ENCODE measurements at regions not wholly inside any gene's neighbourhood (a gene's known extent, or its start where the extent isn't known, plus 50 kb on each side); places are given as distances from the start of the nearest gene placed in this dataset.
A peak's percentile ranks its signal among the peaks of the same experiment; 100 is the strongest.
"Not testable (repeated sequence)": the region's sequence is repeated elsewhere in the genome, so short reads cannot be mapped to it uniquely, and the experiment has no call there.

DNA sequence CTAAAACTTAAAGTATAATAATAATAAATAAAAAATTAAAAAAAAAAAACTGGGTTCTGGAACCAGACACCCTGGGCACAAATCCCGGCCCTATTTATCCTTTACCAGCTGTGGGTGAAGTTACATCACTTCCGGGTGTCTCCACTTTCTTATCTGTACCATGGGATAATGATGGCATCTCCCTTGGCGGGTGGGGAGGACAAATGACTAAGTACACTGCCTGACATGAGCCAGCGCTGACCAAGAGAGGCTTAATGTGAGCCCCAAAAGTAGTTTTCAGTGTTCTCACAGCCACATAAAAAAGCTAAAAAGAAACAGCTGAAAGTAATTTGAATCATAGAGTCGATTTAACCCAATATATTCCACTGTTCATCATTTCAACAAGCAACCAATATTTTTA, 424.9 kb downstream of the SOX9 start:
- DNase-seq (ENCODE audit: low spot score), result no peak

DNA sequence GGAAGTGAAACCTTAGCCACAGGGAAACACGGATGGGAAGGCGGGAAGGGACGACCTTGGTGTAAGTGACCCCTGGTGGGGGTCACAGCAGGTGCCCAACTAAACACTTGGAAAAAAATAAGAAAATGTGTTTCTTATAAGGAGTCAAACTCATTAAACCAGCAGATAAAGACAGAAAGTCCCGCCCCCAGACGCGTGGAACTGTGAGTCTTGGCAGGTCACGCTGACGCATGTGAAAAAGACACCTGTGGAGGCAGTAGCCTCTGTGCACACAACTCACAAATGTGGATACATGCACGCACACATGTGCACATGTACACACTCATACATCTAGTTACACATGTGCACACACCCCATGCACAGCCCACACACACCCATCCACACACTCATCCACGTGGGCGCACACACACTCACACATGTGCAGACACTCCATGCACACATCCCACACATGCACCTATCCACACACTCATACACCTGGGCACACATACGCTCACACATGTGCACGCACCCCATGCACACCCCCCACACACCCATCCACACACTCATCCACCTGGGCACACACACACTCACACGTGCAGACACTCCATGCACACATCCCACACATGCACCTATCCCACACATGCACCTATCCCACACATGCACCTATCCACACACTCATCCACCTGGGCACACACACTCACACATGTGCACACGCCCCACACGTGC, 432.4 kb downstream of the SOX9 start:
- no peak for DNase-seq (ENCODE audit: low spot score)

DNA sequence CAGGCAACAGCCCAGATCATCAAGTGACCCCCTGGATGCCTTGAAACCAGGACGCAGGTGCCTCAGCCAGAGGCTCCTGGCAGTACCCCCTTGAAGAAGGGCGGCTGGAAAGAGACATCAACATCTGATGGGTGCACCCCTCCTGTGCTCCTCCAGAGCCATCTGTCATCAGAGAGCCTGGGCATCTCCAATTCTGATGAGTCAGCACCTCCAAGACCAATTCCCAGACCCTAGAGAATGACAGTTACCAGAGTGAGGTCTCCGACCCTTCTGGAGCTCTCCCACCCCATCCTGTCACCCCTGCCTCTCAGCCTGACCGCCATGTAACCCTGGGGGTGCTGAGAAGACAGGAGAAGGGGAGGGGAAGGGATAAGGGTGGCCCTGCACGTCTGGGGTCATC, 433.7 kb downstream of the SOX9 start:
- no peak for DNase-seq (ENCODE audit: low spot score)

DNA sequence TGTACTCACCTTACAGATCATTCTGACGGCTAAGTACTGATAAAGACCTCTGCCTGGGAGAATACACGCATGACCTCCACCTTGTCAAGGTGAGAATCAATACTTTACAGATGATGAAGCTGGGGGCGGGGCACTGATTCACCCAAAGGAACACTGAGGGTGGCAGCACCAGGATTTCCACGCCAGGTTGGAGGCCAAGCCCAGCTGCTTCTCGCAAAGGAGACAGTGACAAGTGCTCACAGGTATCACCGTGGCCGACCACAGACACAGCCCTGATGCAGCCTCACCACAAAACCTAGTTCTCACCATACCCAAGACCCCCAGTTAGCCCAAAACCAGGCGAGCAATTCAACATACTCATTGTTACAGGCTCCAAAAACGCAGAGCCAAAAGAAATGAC, 434.2 kb downstream of the SOX9 start:
- no peak for DNase-seq (ENCODE audit: low spot score)

DNA sequence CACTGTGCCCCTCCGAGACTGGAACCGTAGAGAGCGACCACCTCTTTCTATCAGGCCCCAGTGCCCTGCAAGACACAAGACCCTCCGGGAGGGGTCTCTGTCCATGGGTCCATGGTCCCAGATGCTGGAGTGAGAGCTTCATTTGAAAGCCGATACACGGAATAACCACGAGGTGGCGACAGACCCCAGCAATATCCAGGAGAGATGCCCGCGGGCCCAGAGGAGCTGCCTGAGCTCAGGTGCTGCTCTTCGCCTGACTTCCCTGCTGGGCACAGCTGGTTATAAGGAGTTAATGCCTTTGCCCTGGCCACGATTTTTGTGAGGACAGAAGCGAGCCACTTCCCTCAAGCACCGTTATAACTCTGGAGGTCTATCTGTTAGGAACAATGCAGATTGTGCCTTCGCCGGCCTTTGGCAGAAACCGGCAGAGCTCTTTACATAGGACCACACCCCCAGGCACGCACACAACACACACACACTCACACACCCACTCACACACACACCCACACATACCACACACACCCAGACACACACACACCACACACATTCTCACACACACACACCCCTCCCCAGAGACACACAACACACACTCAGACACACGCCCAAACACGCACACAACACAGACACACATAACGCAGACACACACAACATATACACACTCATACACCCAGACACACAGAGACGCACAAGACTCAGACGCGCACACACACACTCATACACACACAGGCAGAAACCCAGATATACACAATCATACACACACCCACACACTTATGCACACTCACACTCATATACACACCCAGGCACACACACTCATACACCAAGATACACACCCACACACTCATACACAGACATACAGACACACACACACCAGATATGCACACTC, 436.4 kb downstream of the SOX9 start:
- peak; percentile 58 for DNase-seq (ENCODE audit: low spot score)

DNA sequence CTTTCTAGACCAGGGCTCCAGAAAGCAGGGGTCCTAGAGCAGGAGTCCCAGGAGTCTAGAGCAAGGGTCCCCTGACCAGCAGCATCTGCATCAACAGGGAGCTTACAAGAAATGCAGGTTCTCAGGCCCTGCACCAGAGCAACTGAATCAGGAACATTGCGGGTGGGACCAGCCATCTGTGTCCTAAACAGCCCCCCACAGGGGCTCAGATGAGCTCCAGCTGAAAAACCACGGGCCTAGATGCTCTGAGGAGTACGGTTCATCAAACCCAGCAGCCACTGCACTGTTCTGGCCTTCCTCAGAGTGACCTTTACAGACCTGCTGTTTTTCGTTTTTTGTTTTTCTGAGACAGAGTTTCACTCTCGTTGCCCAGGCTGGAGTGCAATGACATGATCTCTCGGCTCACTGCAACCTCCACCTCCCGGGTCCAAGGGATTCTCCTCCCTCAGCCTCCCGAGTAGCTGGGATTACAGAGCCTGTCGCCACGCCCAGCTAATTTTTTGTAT, 438.2 kb downstream of the SOX9 start:
- no peak for DNase-seq (ENCODE audit: low spot score)

DNA sequence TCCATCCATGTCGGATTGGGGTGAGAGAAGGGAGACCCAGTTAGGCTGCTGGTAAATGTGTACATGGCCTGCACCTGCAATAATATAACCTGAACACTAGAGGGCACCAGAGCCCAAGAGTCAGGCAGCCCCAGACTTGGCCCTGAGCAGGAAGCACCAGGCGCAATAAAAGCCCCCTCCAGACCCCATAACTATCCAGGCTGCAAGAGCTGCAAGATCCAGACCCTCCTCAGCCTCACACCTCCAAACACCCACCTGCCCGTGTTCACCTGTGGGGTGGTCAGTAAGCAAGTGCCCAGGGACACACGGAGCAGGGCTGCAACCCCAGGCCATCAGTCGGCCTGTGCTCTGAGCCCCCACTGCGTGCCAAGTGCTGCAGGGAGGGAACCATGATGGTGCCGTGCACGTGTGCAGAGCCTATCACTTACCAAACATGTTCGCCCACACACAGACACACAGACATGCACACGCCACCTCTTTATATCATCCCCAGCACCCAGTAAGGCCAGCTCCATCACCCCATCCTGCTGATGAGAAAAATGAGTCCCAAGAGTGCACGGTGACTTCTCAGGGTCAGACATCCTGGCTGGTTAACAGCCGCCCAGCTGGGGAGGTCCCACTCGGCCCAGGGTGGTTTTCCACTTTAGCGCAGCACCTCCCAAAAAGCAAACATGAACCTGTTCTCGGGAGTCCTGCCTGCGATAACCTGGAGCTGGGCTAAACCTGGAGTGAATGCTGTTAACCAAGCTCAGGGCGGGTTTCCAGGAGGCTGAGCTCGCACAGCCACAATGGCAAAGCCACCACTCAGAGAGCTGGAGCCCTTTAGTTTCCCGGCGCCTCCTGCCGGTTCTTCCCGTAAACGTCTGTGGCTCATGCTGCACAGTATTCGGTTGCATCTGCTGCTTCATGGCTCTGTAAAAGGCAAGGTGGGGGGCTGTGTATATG, 439.8 kb downstream of the SOX9 start:
- DNase-seq (ENCODE audit: low spot score), result peak; percentile 90

DNA sequence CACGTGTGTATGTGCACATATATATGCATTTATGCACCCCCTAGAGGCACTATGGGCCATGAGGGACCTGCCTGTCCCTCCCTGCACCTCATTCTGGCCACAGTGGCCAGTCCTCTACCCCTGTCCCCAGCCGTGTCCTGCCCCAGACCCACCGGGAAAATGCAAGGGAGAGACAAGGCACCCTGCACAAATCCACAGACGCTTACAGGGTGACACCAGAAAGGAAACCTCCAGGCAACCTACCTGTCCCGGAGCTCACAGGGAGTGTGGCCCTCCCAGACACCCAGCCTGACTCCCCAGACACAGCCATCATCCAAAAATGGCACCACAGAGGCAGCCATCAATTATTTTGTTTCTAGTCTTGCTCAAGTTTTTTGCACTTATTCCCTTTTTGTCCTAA, 440.4 kb downstream of the SOX9 start:
- DNase-seq (ENCODE audit: low spot score), result no peak

DNA sequence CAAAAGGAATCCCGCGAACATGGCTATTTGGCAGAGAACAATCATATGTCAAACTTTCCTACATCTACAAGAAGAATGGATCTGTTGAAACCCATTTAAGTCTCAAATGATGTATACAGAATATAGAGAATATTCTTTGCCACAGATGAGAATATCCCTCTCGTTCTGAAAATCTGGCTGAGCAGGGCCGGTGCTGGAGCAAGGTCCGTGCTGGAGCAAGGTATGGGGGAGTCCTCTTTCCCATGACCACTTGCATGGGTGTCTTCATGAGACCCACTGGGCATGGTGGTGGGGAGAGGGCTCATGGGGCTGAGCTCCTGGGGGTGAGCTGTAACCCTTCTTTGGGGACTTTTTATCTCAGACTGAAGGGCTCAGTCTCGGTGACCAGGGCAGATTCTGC, 440.9 kb downstream of the SOX9 start:
- no peak for DNase-seq (ENCODE audit: low spot score)

DNA sequence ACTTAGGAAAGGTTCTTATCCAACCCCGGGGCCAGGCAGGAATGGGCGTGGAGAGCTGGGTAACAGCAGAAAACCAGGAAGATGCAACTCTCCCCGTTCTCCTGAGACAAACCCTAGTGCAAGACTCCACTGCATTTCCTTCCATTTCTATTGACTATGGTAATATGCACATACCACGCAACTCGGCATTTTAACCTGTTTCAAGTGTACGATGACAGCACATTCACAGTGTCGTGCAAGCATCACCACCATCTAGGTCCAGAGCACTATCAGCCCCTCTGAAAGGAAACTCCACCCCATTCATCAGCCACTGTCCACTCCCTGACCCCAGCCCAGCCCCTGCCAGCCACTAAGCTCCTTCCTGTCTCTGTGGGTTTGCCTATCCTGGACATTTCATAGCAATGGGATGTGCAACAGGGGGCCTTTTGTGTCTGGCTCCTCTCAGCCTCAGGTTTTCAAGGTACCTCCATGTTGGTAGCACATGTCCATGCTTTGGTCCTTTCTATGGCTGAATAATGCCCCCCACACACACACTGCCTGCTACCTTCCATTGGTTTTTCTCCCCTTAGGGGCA, 441.9 kb downstream of the SOX9 start:
- DNase-seq (ENCODE audit: low spot score), result no peak

DNA sequence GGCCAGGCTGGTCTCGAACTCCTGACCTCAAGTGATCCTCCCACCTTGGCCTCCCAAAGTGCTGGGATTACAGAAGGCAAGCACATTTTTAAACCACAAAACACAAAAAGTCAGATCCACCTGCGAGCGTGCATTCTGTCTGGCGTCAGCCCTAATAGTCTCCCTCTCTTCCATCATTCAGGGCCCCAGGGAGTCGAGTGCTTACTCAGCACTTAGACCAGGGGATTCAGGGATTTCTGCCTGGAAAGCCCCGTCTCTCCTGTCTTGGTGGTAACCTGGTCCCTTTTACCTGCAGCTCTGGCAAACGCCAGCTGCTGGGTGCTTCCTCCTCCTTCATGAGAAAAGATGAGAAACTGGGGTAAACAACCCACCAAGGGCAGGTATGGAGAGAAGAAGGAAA, 443.1 kb downstream of the SOX9 start:
- no peak for DNase-seq (ENCODE audit: low spot score)

DNA sequence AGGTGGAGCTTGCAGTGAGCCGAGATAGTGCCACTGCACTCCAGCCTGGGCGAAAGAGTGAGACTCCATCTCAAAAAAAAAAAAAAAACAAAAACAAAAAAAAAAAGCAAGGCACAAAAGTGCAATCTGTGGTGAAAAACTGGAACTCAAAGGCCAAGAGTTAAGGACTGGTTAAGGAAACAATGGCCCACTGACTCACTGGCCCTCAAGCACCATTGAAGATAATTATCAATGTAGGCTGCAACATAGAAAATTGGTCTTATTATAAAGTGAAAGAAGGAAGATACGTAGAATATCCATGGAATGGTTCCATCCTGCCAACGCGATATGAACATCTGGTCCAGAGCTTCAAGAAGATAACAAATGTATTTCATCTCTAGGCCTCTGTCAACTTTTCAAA, 444.2 kb downstream of the SOX9 start:
- no peak for DNase-seq (ENCODE audit: low spot score)

DNA sequence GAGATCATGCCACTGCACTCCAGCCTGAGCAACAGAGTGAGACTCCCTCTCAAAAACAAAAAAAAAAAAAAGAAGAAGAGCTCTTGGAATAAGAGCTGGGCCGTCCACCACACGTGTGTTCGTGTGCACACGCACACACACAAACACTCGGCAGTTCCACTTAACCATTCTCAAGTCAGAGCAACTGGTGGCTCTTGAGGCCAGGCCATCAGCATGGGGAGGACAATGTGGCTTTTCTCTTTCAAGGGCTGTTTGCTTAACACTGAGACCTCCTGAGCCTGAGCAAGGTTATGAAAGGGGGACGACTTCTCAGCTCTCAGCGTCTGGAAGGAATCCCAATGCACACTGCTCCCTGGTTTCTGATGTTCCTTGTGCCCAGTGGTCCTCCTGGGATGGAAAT, 444.9 kb downstream of the SOX9 start:
- DNase-seq (ENCODE audit: low spot score), result no peak

DNA sequence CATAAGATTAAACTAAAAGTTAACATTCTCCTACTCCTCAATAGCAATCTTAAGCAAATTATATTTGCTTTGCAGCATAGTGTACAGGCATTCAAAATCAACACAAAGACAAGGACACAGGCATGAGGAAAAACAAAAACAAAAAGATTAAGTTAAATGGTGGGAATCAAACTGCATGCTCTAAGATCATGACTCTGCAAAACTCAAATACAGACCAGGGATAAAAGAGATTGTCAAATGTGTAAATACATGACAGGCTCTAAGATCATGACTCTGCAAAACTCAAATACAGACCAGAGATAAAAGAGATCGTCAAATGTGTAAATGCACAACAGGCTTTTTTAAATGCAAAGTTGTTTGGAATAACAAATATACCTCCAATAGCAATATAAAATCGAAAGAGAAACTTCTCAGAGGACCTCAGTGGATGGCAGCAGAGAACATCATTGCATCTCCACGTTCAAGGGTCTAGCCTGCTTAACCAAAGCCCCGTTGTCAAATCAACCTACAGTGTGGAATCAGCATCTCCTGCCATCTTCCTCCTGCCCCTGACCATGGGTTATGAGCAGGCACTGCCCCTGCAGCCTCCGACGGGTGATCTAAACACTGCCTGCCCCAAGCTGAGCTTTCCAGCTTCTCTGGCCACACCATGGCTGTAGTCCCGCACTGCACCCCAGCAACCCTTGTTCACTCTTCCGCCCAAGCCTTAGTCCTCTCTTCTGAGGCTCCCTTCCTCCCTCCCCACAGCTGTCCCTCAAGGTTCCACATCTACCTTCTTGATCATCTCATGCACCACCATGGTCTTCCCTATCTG, 446.1 kb downstream of the SOX9 start:
- no peak for DNase-seq (ENCODE audit: low spot score)

DNA sequence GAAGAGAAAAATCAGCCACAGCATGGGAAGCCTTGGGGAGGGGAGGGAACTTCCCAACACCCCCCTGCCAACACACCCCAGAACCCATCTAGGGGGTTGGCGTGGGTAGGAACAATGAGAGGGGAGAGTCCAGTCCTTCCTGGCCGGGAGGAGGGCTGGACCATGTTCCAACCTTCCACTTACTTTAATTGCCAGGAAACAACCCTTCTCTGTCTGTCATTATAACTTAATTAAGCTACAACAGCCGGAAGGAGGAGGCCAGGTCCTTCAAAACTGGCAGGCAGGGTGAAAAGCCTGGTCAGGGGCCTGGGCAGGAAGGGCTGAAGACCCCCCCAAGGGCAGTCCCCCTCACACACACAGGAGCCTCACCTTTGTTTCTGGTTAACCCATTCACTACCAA, 447.0 kb downstream of the SOX9 start:
- no peak for DNase-seq (ENCODE audit: low spot score)

DNA sequence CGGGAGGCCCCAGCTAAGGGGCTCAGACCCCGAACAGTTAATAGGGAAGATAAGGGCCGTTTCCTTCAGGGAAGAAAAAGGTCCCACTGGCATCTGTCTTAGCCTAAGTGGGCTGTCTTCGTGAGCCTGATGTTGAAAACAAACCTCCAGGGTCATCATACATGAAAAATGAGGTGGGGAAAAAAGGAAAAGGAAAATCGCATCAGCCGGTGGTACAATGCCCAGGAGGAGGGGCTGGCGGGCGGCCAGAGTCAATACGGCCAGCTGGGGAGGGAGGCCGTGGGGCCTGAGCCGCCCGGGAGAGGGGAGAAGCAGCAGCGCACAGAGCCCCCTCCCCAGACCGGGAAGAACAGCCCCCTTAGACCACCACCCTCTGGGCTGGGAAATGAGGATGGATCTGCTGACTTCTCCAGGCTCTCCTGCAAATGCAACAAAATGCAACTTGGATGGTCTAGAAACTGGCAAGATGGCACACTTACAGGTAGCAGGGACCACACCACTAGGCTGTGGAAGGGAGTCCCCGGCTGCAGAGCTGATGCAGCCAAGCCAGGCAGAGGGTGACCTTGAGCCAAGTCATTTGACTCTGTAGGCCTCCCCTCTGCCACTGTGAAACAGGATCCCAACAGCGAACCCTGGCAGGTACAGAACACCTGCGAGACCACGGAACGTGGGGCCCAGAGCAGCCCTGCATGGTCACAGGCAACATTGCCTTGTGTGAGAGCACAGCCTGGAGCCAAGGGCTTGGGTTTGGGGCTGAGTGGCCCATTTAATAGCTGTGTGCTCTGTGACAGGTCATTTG, 448.5 kb downstream of the SOX9 start:
- no peak for DNase-seq (ENCODE audit: low spot score)

DNA sequence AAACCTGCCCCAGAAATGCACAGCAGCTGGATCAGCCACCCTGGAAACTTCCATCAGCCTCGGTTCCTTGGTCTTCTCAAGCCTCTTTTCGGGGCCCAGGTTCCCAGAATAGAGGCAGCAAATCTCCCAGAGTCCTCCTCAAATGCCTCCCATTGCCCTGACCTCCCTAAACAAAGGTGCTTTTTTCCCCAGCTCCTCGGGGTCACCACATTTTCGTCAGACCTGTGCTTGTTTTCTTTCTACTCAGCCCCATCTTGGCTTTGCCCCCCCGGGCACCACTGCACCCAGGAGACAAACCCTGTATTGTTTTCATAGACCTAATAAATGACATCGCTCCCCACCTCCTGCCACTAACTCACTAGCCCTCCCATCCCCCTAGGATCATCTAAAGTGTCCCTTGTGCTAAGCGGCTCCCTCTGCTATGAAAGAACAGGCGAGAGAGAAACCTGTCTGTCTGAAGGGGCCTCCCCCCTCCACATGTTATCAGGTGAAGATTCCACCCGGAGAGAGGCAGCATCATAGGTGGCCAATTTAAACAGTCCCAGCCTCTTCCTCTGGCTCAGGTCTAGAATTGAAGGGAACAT, 451.1 kb downstream of the SOX9 start:
- peak; percentile 29 for DNase-seq (ENCODE audit: low spot score)

DNA sequence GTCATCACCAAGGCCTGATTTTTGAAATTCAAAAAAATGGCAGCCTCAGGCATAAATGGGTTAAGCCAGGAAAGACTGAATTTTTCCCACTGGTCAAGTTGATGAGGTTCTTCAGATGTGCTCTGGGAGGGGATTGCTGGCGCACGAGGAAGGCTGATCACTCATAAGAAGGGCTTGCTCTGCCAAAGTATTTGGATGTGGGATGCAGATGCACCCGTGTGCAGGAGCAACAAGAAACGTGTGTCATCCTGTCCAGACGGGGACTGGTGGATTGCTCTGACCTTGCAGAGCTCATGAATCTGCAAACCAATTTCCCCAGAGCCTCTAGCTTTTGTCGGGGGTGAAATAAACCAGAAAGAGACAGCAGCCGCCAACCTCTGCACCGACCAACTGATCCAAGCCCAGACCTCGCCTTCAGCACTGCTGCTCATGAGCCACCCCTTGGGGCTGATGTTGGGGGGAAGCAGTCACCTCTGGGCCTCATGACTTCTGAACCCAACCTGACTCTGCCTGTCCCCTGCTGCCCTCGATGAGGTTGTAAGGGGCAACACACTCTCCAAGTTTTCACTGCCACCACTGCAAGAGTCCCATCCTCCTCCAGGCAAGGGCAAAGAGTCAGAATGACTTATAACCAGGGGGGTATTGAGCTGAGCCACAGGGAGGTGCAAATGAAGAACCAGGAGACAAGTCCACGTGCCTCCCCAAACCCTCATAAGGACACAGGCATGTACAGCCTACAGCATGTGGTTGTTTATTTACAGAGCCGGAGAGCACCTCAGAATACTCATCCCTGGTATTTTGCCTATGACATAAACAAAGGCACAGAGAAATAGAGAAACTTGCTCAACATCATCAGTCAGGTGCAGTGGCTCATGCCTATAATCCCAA, 452.0 kb downstream of the SOX9 start:
- DNase-seq (ENCODE audit: low spot score), result no peak

DNA sequence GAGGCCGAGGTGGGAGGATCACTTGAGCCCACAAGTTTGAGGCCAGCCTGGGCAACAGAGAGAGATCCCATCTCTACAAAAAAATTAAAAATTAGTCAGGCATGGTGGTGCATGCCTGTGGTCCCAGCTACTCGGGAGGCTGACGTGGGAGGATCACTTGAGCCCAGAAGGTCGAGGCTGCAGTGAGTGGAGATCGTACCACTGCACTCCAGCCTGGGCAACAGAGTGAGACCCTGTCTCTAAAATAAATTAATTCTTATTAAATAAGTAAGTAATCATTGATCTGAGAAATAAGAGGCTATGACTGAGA, 452.6 kb downstream of the SOX9 start:
- DNase-seq (ENCODE audit: low spot score), result not testable (repeated sequence)

Data from HT-29 (cell line).